ENCODE measurements at regions not wholly inside any gene's neighbourhood (a gene's known extent, or its start where the extent isn't known, plus 50 kb on each side); places are given as distances from the start of the nearest gene placed in this dataset.

DNA sequence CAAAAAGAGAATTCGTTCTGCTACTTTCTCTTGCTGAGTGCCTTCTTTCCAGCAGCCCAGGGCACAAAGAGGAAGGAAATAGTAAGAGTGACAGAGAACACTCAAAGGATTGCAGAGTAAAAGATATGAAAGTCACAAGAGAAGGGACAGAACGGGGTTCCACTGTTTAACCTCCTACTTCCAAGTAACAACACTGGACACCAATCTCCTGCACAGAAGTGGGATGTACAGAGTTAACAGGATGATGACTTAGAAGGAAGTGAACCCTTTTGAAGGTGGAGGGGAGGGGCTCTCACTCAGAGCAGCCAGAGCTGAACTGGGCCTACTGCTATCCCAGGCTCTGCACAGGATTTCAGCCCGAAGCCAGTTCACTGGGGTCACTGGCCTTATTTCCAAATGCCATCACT lies 130.1 kb upstream of the PRICKLE2 start:
- DNase-seq: peak in 3 of 5 donors; percentile 46 to 76 (median 72)

DNA sequence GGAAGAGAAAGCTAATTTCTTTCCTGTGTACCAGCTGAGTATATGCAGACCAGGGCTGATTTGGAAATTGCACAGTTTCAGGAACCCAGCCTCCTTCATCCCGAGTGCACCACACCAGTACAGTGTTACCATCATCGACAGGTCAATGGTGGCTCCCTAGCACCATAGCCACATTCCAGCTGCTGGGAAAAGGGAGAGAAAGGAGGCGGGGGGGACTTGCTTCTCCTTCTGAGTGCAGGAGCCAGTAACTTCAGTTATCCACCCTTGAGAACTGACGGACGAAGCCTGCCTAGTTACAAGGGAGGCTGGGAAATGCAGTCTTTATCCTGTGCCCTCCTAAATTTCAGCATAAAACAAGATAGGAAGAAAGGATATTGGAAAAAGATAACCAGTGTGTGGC lies 129.7 kb upstream of the PRICKLE2 start:
- FAIRE-seq (no peak), DNase-seq (no peak)
- peak overlapping the region in 1 of 2 donors; percentile 25 for H3K27ac ChIP-seq (ENCODE audit: low read depth in 2 of 2, low read length in 2 of 2)
- no peaks in the 10 kb centered on the region for H3K36me3 ChIP-seq (ENCODE audit: control insufficient read depth in 2 of 3, insufficient read depth in 3 of 3, low read length in 3 of 3)
- no peaks in the 10 kb centered on the region for H3K9me3 ChIP-seq (ENCODE audit: control insufficient read depth in 2 of 3, insufficient read depth in 1 of 3, low read length in 3 of 3)
- intact Hi-C loops (cut with DNase I): no loop called here
- peak overlapping the region in 1 of 3 donors; percentile 20 for H3K4me3 ChIP-seq (ENCODE audit: low read length in 3 of 3)
- TF ChIP-seq CTCF (IDR thresholded peaks at IDR 0.05; ENCODE audit: borderline replicate concordance, extremely low read depth, insufficient read depth): no peak
- H3K4me1 ChIP-seq (ENCODE audit: control insufficient read depth in 2 of 3, insufficient read depth in 2 of 3, low read depth in 1 of 3, low read length in 3 of 3): peaks cover 7 to 18% (median 16%) of the 10 kb centered on the region in 3 donors
- H3K27me3 ChIP-seq (ENCODE audit: control insufficient read depth, insufficient read depth, low read length): no peaks in the 10 kb centered on the region
- peak overlapping the region in 1 of 3 donors; percentile 1 for H3K9ac ChIP-seq (ENCODE audit: low read length in 3 of 3)

More for the DNA sequence above, 130.1 kb upstream of the PRICKLE2 start:
- intact Hi-C loops (cut with DNase I): no loop called here
- Histone ChIP-seq H3K36me3 (ENCODE audit: control insufficient read depth in 2 of 3, insufficient read depth in 3 of 3, low read length in 3 of 3) (no peaks in the 10 kb centered on the region), H3K4me1 (ENCODE audit: control insufficient read depth in 2 of 3, insufficient read depth in 2 of 3, low read depth in 1 of 3, low read length in 3 of 3) (peaks cover 7 to 16% (median 16%) of the 10 kb centered on the region in 3 donors), H3K27ac (ENCODE audit: low read depth in 2 of 2, low read length in 2 of 2) (peak overlapping the region; percentile 25 to 36), H3K4me3 (ENCODE audit: low read length in 3 of 3) (peak overlapping the region in 1 of 3 donors; percentile 20), H3K27me3 (ENCODE audit: control insufficient read depth, insufficient read depth, low read length) (no peaks in the 10 kb centered on the region), H3K9me3 (ENCODE audit: control insufficient read depth in 2 of 3, insufficient read depth in 1 of 3, low read length in 3 of 3) (no peaks in the 10 kb centered on the region), H3K9ac (ENCODE audit: low read length in 3 of 3) (peak overlapping the region in 1 of 3 donors; percentile 1)
- FAIRE-seq: no peak
- no peak for TF ChIP-seq CTCF (IDR thresholded peaks at IDR 0.05; ENCODE audit: borderline replicate concordance, extremely low read depth, insufficient read depth)

- Histone ChIP-seq H3K9me3 (ENCODE audit: control insufficient read depth in 2 of 3, insufficient read depth in 1 of 3, low read length in 3 of 3) (no peaks in the 10 kb centered on the region), H3K27me3 (ENCODE audit: control insufficient read depth, insufficient read depth, low read length) (no peaks in the 10 kb centered on the region), H3K36me3 (ENCODE audit: control insufficient read depth in 2 of 3, insufficient read depth in 3 of 3, low read length in 3 of 3) (no peaks in the 10 kb centered on the region), H3K9ac (ENCODE audit: low read length in 3 of 3) (no peak overlapping the region), H3K4me1 (ENCODE audit: control insufficient read depth in 2 of 3, insufficient read depth in 2 of 3, low read depth in 1 of 3, low read length in 3 of 3) (peaks cover 7 to 18% (median 18%) of the 10 kb centered on the region in 3 donors), H3K4me3 (ENCODE audit: low read length in 3 of 3) (no peak overlapping the region), H3K27ac (ENCODE audit: low read depth in 2 of 2, low read length in 2 of 2) (no peak overlapping the region)
- no peak for FAIRE-seq
- no peak for DNase-seq
- intact Hi-C loops (cut with DNase I): no loop called here
- TF ChIP-seq CTCF (IDR thresholded peaks at IDR 0.05; ENCODE audit: borderline replicate concordance, extremely low read depth, insufficient read depth): no peak
Measured at GRCh38 chr3:64354221-64354620, 129.0 kb upstream of the PRICKLE2 start.

GRCh38 chr3:64353226-64353625 lies 128.0 kb upstream of the PRICKLE2 start:
- peak overlapping the region in 1 of 3 donors; percentile 14 for H3K9ac ChIP-seq (ENCODE audit: low read length in 3 of 3)
- no peak for TF ChIP-seq CTCF (IDR thresholded peaks at IDR 0.05; ENCODE audit: borderline replicate concordance, extremely low read depth, insufficient read depth)
- intact Hi-C loops (cut with DNase I): no loop called here

More at GRCh38 chr3:64353226-64353625, 128.0 kb upstream of the PRICKLE2 start:
- Histone ChIP-seq H3K36me3 (ENCODE audit: control insufficient read depth in 2 of 3, insufficient read depth in 3 of 3, low read length in 3 of 3) (no peaks in the 10 kb centered on the region), H3K4me3 (ENCODE audit: low read length in 3 of 3) (peak overlapping the region in 1 of 3 donors; percentile 18), H3K4me1 (ENCODE audit: control insufficient read depth in 2 of 3, insufficient read depth in 2 of 3, low read depth in 1 of 3, low read length in 3 of 3) (peaks cover 7 to 21% (median 18%) of the 10 kb centered on the region in 3 donors), H3K9me3 (ENCODE audit: control insufficient read depth in 2 of 3, insufficient read depth in 1 of 3, low read length in 3 of 3) (no peaks in the 10 kb centered on the region), H3K27me3 (ENCODE audit: control insufficient read depth, insufficient read depth, low read length) (no peaks in the 10 kb centered on the region), H3K27ac (ENCODE audit: low read depth in 2 of 2, low read length in 2 of 2) (no peak overlapping the region)
- DNase-seq: peak in 1 of 5 donors; percentile 73
- FAIRE-seq: no peak

Data from kidney (tissue), 13 donors.